OCI-LY3 (cell line): ENCODE measurements at regions not wholly inside any gene's neighbourhood (a gene's known extent, or its start where the extent isn't known, plus 50 kb on each side); places are given as distances from the start of the nearest gene placed in this dataset.

Experiments used
- H2AFZ ChIP-seq: fragments of 200-600, 300-600 bp; shearing (Covaris generic); 2 replicates; pipeline ENCODE4 v1.6.0; 2014; ENCODE audit warnings: antibody characterized with exemption, low read depth, low read length
- H3K27ac ChIP-seq: fragments of 200-600, 300-600 bp; sonication (generic); 2 replicates; pipeline ENCODE4 v1.5.1; 2014; ENCODE audit warnings: mild to moderate bottlenecking, low read length, moderate library complexity, mixed read lengths
- H3K27me3 ChIP-seq: fragments of 200-600, 300-600 bp; sonication (generic); 2 replicates; pipeline ENCODE4 v1.6.1; 2014; ENCODE audit warnings: low read depth, low read length, mixed read lengths
- H3K36me3 ChIP-seq: fragments of 200-600, 300-600 bp; sonication (generic); replicated peaks from 2 replicates; pipeline ENCODE3; 2014; ENCODE audit warnings: low read depth, low read length, mixed read lengths
- H3K4me1 ChIP-seq: fragments of 300-600, 200-600 bp; sonication (generic); 2 replicates; pipeline ENCODE4 v1.6.1; 2014; ENCODE audit warnings: low read length, mixed read lengths
- H3K4me2 ChIP-seq: fragments of 200-600, 300-600 bp; sonication (generic); 2 replicates; pipeline ENCODE4 v1.6.1; 2014; ENCODE audit warnings: low read length, mixed read lengths
- H3K4me3 ChIP-seq: fragments of 300-600, 200-600 bp; sonication (generic); 2 replicates; pipeline ENCODE4 v1.5.1; 2014; ENCODE audit warnings: antibody characterized with exemption, mild to moderate bottlenecking, low read length, moderate library complexity
- H3K79me2 ChIP-seq: fragments of 300-600, 200-600 bp; shearing (Covaris generic); 2 replicates; pipeline ENCODE4 v1.6.1; 2014; ENCODE audit warnings: mild to moderate bottlenecking, low read length, mixed read lengths
- H3K9ac ChIP-seq: fragments of 300-600, 200-600 bp; shearing (Covaris generic); 2 replicates; pipeline ENCODE4 v1.6.0; 2014; ENCODE audit warnings: mild to moderate bottlenecking, low read length, moderate library complexity
- H3K9me3 ChIP-seq: fragments of 200-600, 300-600 bp; shearing (Covaris generic); 2 replicates; pipeline ENCODE4 v1.6.1; 2014; ENCODE audit warnings: low read length, mixed read lengths; ENCODE audit not compliant: insufficient read depth
- H4K20me1 ChIP-seq: fragments of 200-600, 300-600 bp; sonication (generic); 2 replicates; pipeline ENCODE4 v1.6.1; 2016; ENCODE audit warnings: low read length, mixed read lengths; ENCODE audit not compliant: insufficient read depth
- EZH2phosphoT487 ChIP-seq: fragments of 200-600 bp; shearing (Covaris generic); IDR thresholded peaks from 2 replicates; pipeline ENCODE4 v1.6.1; 2018; ENCODE audit warnings: antibody characterized with exemption, mixed run types, low read depth
- TF ChIP-seq, protein P1 (sequence below): fragments of 200-600, 300-600 bp; sonication (generic); IDR thresholded peaks from 2 replicates; pipeline ENCODE4 v1.5.1; 2014; ENCODE audit warnings: antibody characterized with exemption, low read length, low read depth

GRCh38 chr16:59368586-59368985, 634.5 kb upstream of the GOT2 start:
- TF ChIP-seq, protein P1, sequence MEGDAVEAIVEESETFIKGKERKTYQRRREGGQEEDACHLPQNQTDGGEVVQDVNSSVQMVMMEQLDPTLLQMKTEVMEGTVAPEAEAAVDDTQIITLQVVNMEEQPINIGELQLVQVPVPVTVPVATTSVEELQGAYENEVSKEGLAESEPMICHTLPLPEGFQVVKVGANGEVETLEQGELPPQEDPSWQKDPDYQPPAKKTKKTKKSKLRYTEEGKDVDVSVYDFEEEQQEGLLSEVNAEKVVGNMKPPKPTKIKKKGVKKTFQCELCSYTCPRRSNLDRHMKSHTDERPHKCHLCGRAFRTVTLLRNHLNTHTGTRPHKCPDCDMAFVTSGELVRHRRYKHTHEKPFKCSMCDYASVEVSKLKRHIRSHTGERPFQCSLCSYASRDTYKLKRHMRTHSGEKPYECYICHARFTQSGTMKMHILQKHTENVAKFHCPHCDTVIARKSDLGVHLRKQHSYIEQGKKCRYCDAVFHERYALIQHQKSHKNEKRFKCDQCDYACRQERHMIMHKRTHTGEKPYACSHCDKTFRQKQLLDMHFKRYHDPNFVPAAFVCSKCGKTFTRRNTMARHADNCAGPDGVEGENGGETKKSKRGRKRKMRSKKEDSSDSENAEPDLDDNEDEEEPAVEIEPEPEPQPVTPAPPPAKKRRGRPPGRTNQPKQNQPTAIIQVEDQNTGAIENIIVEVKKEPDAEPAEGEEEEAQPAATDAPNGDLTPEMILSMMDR: no peak
- no peak for TF ChIP-seq EZH2phosphoT487

DNA sequence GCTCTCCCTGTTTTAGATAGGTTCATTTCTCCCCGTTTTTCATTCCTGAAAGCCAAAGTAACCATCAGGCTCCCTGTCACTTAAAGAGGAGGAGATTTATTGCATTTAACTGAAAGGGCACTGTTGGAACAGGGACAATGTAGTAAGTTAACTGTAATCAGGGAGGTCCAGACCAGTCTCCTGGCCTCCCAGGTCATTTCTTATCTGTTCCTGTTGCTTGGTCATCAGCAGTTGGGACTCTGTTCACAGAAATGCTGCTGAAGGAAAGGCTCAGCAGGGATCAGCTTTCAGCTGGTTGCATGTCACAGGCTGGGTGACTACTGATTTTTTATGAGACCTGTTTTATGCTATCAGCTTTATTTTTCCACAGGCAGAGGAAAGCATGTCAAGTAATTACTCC, 622.6 kb upstream of the GOT2 start:
- TF ChIP-seq, protein P1: no peak
- no peak for TF ChIP-seq EZH2phosphoT487
- no peak overlapping the region for H3K4me3 ChIP-seq
- no peak overlapping the region for H2AFZ ChIP-seq
- H3K4me1 ChIP-seq: no peaks in the 10 kb centered on the region
- no peaks in the 10 kb centered on the region for H3K36me3 ChIP-seq
- H3K27me3 ChIP-seq: no peaks in the 10 kb centered on the region
- H3K27ac ChIP-seq: no peak overlapping the region
- H3K9me3 ChIP-seq: no peaks in the 10 kb centered on the region
- H3K79me2 ChIP-seq: no peaks in the 10 kb centered on the region
- H3K4me2 ChIP-seq: no peak overlapping the region
- no peaks in the 10 kb centered on the region for H4K20me1 ChIP-seq
- no peak overlapping the region for H3K9ac ChIP-seq

More at GRCh38 chr16:59368586-59368985, 634.5 kb upstream of the GOT2 start:
- Histone ChIP-seq H3K4me3 (no peak overlapping the region), H2AFZ (no peak overlapping the region), H3K4me1 (no peaks in the 10 kb centered on the region), H3K79me2 (no peaks in the 10 kb centered on the region), H3K27me3 (no peaks in the 10 kb centered on the region), H3K36me3 (no peaks in the 10 kb centered on the region), H3K4me2 (no peak overlapping the region), H3K27ac (no peak overlapping the region), H4K20me1 (no peaks in the 10 kb centered on the region), H3K9ac (no peak overlapping the region), H3K9me3 (no peaks in the 10 kb centered on the region)

DNA sequence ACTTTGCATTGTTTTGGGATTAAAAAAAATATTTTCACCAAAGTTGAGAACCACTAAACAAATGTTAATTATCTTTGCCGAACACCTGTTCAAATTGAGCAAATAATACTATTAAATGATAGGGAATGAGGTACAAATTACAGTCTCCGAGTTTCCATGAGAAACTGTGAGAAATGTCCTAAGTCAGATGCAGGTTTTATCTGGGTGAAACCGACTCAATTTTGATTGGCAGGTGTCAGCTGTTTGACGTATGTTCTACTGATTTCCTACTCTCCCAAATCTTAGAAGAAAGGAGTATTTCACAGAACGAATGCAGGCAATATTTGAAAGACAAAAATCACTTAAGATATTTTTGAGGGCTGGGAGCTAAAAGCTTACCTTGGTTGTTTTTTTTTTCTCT, 622.0 kb upstream of the GOT2 start:
- Histone ChIP-seq H2AFZ (no peak overlapping the region), H3K36me3 (no peaks in the 10 kb centered on the region), H3K79me2 (no peaks in the 10 kb centered on the region), H3K4me3 (no peak overlapping the region), H3K9me3 (no peaks in the 10 kb centered on the region), H3K4me1 (no peaks in the 10 kb centered on the region), H3K9ac (no peak overlapping the region), H4K20me1 (no peaks in the 10 kb centered on the region), H3K27me3 (no peaks in the 10 kb centered on the region), H3K4me2 (no peak overlapping the region), H3K27ac (no peak overlapping the region)
- TF ChIP-seq EZH2phosphoT487: no peak
- TF ChIP-seq, protein P1: no peak

DNA sequence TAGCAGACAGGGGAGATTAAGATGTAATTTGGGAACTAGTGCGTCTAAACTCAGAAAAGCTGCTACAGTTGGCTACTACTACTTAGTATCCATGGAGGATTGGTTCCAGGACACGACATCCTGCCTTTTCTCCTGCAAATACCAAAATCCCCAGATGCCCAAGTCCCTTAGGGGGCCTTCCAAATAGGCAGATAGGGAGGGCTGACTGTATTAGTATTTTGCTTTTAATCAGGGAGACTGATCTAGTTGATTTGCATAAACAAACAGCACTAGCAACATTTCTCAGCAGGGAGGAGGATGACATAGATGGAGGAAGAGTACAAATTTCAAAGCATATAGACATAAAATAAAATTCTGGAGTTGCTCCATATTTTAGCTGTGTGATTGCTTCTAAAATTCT, 621.6 kb upstream of the GOT2 start:
- H3K4me3 ChIP-seq: no peak overlapping the region
- no peaks in the 10 kb centered on the region for H3K9me3 ChIP-seq
- no peaks in the 10 kb centered on the region for H3K36me3 ChIP-seq
- no peaks in the 10 kb centered on the region for H3K79me2 ChIP-seq
- no peaks in the 10 kb centered on the region for H4K20me1 ChIP-seq
- no peak overlapping the region for H3K9ac ChIP-seq
- no peak overlapping the region for H2AFZ ChIP-seq
- H3K27me3 ChIP-seq: no peaks in the 10 kb centered on the region
- TF ChIP-seq EZH2phosphoT487: no peak
- TF ChIP-seq, protein P1: no peak
- no peak overlapping the region for H3K27ac ChIP-seq
- H3K4me1 ChIP-seq: no peaks in the 10 kb centered on the region
- H3K4me2 ChIP-seq: no peak overlapping the region
